CD4-positive, alpha-beta T cell treated with Interleukin-15 for 1 hour (primary cell): ENCODE measurements at regions not wholly inside any gene's neighbourhood (a gene's known extent, or its start where the extent isn't known, plus 50 kb on each side); places are given as distances from the start of the nearest gene placed in this dataset.
"Not testable (repeated sequence)": the region's sequence is repeated elsewhere in the genome, so short reads cannot be mapped to it uniquely, and the experiment has no call there.

Source experiments
- DNase-seq: peaks from one replicate; pipeline ENCODE4 v3.0.0-alpha.2; 2020

DNA sequence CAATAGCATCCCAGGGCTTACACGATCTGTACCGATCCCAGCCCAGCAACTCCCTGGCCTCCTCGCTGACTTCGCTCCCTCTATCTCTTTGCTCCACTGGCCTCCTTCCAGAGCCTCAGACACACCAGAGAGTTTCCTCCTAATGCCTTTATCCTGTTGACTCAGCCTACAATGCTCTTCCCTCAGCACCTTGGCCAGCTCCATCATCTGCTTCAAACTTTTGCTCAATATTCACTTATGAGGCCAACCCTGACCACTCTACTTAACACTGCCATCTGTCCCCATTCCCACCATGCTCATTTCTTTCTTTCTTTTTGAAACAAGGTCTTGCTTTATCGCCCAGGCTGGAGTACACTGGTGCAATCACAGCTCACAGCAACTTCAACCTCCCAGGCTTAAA lies 180.9 kb downstream of the CEP170 start:
- not testable (repeated sequence) for DNase-seq

DNA sequence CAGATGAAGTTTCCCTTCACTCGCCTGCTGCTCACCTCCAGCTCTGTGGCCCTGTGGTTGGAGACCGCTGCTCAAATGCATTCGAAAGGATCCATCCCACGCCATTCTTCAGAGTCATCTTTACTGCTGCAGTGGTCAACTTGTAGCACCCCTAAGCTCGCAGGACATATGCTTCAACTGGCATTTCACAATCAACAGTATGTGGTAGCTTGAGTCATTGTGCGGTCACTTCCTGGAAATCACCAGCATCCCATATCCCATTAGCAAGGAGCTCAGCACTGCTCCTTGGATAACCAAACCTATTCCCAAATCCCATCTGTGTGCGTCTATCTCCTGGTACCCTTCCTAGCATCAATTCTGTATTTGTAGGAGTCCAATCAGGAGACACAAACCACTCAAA lies 188.0 kb downstream of the CEP170 start:
- DNase-seq: not testable (repeated sequence)

DNA sequence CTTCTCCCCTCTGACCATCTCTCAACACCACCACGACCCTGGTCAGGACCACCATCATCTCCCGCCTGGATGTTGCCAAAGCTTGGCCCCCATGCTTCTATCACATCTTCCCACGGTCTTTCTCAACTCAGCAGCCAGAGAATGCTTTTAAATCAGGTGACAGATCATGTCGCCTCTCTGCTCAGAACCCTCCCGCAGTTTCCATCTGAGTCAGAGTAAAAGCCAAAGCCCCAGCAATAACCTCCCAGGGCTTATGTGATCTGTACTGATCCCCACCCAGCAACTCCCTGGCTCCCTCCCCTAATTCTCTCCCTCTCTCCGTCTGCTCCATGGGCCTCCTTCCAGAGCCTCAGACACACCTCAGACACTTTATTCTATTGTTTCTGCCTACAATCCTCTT lies 193.1 kb downstream of the CEP170 start:
- DNase-seq: not testable (repeated sequence)

DNA sequence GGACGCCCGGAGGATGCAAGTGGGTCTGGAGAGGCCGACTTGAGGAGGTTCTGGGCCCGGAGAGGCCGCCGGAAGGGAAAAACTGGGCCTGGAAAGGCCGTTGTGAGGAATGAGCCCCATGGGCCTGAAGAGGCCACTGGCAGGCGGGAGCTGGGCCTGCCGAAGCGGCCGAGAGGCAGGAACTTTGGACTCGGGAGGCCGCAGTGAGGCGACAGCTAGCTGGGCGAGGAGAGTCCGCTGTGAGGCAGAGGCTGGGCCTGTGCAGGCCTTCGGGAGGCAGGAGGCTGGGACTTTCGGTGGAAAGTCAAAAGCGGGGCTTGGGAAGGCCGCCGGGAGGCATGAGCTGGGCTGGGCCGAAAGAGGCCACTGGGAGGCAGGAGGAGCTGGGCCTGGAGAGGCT lies 199.6 kb downstream of the CEP170 start:
- not testable (repeated sequence) for DNase-seq

- DNase-seq: not testable (repeated sequence)
Measured at GRCh38 chr1:243055091-243055490, 200.0 kb downstream of the CEP170 start.

DNA sequence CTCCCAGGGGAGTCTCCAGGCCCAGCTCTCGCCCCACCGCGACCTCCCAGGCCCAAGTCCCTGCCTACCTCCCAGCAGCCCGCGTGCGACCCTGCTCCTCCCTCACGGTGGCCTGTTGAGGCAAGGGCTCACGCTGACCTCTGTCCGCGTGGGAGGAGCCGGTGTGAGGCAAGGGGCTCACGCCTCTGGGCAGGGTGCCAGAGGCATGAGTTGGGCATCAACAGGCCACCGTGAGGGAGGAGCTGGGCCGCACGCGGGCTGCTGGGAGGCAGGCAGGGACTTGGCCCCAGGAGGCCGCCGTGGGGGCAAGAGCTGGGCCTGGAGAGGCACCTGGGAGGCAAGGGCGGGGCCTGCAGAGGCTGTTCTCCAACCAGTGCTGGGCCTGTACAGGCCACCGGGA lies 200.4 kb downstream of the CEP170 start:
- not testable (repeated sequence) for DNase-seq

DNA sequence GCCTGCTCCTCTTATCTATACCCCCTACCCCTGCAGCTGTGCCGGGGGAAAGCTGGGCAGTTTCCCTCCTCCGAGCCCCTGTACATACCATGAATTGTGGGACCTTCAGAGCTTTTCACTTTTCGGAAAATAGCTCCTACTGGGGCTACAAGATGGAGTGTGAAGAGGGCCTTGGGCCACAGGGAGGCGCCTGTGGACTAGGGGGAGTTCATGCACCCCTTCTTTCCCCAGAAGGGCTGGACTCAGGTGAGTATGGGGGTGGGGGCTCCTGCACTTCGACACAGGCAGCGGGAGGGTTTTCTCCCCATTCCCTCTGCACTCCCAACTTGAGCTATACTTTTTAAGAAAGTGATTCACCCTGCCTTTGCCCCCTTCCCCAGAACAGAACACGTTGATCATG lies 202.0 kb downstream of the CEP170 start:
- not testable (repeated sequence) for DNase-seq

DNA sequence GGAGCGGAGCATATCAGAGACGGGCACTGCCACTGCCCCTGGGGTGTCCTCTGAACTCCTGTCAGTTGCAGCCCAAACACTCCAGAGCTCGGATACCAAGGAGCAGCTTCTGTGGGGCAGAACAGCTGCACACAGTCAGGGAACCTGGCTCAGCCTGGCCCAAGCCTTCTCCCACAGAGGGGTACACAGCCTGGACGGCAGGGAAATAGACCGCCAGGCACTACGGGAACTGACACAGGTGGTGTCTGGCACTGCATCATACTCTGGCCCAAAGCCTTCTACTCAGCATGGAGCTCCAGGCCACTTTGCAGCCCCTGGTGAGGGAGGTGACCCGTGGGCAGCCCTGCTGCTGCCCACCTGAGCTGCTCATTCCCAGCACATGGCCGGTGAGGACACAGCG lies 204.5 kb downstream of the CEP170 start:
- DNase-seq: not testable (repeated sequence)

GRCh38 chr1:243049716-243050115 lies 205.4 kb downstream of the CEP170 start:
- DNase-seq: not testable (repeated sequence)

DNA sequence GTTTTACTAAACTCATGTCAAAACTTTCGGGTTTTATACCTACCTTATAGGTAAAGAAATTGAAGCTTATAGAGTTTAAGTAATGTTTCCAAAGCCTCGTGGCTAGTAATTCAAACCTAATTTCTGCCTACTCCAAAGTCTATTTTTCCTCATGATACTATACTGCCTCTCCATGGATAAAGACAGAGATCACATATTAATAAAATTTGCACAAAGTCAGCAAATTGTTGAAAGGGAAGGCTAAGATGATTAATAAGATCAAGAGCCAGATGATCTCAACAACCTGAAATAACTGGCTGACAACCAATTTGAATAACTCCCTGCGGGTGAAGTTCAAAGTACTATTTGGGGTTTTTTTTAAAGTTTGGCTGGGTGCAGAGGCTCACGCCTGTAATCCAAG lies 233.7 kb downstream of the CEP170 start:
- DNase-seq: not testable (repeated sequence)

GRCh38 chr1:243019030-243019635 lies 235.9 kb downstream of the CEP170 start:
- DNase-seq: not testable (repeated sequence)

DNA sequence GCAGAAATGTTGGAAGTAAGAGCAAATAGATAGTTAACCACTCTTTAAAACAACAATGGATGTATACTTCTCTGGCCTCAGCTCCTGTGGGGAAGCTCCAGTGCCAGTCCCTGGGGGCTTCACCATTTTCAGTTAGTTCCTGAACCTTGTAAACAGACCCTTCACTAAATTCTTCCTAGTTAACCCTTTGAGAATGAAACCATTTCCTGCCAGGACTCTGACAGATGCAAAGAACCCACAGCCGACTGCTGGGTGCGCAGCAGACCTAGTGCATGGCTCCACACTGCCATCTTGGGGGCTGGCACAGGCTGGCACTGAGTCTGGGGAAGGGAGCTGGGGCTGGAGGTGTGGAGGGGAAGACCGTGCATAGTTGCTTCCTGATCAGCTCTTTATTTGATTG lies 244.4 kb downstream of the CEP170 start:
- DNase-seq: not testable (repeated sequence)

GRCh38 chr1:243001003-243001402 lies 254.1 kb downstream of the CEP170 start:
- not testable (repeated sequence) for DNase-seq

GRCh38 chr1:242992776-242993175 lies 262.3 kb downstream of the CEP170 start:
- DNase-seq: not testable (repeated sequence)

DNA sequence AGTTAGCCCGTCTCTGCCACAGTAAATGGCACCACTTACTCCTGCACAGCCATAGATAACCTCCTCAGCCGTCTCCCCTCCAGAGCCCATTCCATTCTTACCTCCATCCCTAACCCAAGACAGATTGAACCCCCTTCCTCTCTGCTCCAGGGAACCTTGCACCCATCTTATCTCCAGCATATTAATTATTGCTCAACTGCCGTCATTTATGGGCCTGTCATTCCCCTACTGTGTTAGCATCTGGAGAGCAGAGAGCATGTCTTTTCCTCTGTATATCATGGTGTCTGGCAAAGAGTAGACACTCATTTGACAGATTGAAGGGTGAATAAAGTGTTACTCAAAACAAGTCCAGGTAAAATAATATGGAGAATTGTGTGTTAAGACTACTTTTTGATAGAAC lies 270.0 kb downstream of the CEP170 start:
- not testable (repeated sequence) for DNase-seq

- not testable (repeated sequence) for DNase-seq
Measured at GRCh38 chr1:242973341-242973740, 281.7 kb downstream of the CEP170 start.

- DNase-seq: no peak
Measured at GRCh38 chr1:242966892-242967291, 288.2 kb downstream of the CEP170 start.

GRCh38 chr1:242959397-242959796 lies 295.7 kb downstream of the CEP170 start:
- DNase-seq: not testable (repeated sequence)

GRCh38 chr1:242954945-242955344 lies 300.1 kb downstream of the CEP170 start:
- not testable (repeated sequence) for DNase-seq

DNA sequence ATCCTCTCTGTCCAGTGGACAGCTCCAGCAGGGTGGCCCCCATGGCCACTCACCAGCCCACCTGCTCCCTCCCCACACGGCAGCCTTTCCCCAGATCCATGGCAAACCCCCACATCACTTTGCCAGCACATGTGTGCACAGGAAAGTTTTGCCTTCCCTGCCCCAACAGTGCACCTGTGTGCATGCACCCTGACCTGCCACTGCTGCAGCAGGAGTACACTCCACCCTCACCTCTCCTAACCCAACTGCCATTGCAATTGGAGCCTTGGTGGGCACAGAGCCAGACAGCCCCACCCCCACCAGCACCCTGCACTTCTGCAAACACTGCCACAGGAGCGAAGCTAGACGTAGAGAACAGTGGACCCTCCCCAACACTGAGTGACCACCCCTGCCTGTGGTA lies 308.9 kb downstream of the CEP170 start:
- no peak for DNase-seq

DNA sequence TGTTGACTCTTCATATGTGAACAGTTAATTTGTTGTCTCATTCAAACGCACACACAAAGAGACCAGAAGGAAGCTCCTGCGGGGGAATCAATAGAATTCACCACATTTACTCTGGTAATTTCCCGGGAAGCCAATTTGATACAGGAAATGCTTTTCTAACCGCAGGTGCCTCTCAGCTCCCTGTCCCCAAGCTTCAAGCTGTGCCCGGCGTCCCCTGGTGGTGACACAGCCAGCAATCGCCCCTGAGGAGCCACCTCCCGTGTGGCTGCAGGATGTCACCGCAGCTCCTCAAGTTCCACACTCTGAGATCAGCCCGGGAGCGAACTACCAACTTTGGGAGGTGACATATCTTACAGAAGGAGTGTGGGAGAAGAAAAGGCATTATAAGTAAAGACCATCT lies 318.4 kb downstream of the CEP170 start:
- DNase-seq: not testable (repeated sequence)

GRCh38 chr1:242924717-242925116 lies 330.4 kb downstream of the CEP170 start:
- DNase-seq: not testable (repeated sequence)

DNA sequence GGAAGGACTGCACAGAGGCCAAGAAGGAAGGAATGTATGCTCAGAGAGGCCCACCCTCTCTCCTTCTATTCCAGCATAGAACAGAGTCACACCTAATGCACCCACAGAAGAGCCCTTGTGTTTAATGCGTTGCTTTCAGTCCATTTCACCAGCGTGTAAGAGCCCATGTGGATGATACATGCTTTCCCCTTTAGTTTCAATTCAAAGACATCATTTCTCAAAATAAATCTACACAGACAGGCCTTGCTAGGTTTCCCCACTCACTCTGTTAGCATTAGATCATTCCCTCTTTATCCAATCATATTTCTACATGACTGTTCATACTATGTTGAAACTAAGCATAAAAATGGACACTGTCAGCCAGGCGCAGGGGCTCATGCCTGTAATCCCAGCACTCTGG lies 331.5 kb downstream of the CEP170 start:
- DNase-seq: not testable (repeated sequence)

GRCh38 chr1:242914729-242915128 lies 340.4 kb downstream of the CEP170 start:
- DNase-seq: not testable (repeated sequence)

- not testable (repeated sequence) for DNase-seq
Measured at GRCh38 chr1:242912855-242913254, 342.2 kb downstream of the CEP170 start.
